Hindlimb muscle (tissue), 1 donor: ENCODE measurements at regions not wholly inside any gene's neighbourhood (a gene's known extent, or its start where the extent isn't known, plus 50 kb on each side); places are given as distances from the start of the nearest gene placed in this dataset.

Source experiments
- DNase-seq: peaks from one replicate; pipeline ENCODE4 v3.0.0-alpha.2; 2013

DNA sequence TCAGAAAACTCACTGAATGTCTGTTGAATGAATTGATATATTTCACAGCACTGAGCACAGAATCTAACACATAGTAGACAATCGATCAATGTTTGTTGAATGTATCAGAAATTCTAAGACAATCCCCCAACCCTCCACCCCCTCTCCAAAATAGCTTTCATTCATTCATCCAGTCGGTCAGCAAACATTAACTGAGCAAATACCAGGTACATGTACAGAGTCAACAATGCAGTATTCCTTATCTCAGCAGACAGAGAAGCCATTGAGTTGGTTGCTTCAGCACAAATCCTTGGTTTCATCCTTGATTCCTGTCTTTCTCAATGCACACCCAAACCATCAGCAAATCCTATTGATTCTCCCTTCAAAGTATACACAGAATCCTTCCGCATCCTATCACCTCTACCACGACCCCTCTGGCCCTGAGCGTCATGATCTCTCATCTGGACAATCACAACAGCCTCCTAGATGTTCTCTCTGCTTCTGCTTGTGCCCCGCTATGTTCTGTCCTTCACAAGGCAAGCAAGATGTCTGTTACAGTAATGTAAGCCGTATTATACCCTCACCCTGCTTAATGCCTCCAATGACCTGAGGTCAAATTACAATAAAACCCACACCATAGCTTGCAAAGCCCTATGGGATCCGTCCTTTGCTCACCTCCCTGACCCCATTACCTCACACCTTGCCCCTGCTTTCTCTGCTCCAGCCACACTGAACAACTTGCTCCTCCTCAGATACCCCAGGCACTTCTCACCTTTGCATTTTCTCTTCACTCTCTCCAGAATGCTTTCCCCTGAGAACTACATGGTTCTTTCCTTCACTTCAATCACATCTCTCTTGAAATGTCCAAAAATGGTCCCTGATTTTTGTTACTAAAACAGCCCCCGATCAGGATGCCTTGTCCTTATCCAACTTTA lies 738.1 kb upstream of the TBX3 start:
- no peak for DNase-seq

DNA sequence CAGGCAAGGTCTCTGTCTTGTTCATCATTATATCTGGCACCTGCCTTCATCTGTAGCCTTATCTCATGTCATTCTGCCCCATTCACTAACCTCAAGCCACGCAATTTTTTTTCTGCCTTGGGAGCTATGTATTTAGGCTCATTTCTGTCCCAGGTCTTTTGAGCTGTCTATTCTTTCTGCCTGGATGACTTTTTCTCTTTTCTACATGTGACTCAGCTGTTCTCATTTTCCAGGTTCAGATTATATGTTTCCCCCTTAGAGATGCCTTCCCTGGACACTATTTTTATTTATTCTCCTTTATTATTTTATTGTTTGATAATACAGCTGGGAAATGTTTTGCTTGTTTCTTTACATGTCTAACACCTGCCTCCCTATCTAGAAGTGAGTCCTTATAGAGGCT lies 737.4 kb upstream of the TBX3 start:
- DNase-seq = no peak

- no peak for DNase-seq
These were observed 735.2 kb upstream of the TBX3 start for GRCh38 chr12:115419145-115419646.

DNA sequence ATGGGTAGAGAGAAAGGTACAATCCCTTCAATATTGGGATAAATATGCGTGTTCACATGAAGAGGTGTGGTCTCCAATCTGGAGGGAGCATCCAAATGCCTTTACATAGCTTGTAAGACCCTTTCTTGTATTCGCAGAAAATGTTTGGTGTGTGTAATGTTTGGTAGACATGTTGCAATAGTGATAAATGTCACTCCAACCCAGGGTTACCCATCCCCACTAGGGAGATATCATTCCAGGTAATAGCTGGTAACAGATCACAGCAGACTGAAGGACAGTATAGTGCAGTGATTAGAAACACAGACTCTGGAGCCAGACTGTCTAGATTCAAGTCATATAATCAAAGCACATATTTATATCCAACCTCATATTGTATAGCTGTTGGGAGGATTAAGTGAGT lies 733.6 kb upstream of the TBX3 start:
- no peak for DNase-seq

DNA sequence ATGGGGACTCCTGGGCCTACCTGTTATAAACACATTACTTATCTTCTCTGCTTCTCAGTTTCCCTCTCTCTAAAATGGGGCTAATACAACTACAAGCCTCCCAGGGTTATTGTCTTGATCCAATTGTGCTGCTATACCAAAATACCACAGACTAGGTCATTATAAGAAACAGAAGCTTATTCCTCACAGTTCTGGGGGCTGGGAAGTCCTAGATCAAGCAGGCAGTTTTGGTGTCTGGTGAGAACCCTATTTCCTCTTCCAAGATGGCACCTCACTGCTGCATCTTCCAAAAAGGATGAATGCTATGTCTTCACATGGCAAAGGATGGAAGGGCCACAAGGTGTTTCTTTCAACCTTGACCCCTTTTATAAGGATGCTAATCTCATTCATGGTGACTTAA lies 732.9 kb upstream of the TBX3 start:
- DNase-seq = no peak

- DNase-seq = no peak
These were observed 729.7 kb upstream of the TBX3 start for GRCh38 chr12:115413626-115414025.

DNA sequence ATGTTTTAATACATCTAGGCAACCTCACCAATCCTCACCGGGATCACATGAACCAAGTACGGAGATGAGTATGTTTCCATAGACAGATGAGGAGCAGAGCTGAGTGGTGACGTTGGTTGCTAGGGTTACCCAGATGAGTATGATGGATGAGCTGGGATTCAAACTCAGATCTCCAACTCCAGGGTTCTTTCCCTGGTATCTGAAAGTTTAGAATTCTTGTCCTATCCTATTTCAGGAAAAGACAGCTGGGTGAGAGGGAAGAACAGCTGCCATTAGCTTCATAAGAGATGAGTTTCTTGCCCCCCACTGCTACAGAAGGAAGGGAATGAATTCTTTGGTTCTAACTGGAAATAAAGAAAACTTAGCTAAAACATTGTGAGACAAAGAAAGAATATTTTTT lies 728.9 kb upstream of the TBX3 start:
- no peak for DNase-seq

- DNase-seq = no peak
These were observed 727.1 kb upstream of the TBX3 start for GRCh38 chr12:115411121-115411520.

GRCh38 chr12:115408642-115409041 lies 724.7 kb upstream of the TBX3 start:
- no peak for DNase-seq

DNA sequence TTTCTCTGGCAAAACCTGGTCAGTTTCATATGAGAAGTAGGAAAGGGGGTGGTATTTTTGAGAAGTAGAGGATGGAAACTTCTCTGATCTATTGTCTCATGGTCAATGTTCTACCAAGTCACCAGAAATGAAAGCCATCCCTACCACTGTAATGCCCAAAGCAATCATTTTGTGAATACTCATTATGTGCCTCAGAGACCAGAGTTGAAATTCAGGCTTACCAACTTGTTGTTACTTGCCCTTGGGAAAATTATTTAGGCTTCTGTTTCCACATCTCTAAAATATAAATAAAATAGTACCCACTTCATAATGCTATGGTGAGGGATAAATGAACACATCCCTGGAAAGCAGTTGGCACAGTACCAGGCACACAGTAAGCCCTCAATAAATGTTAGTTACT lies 723.7 kb upstream of the TBX3 start:
- DNase-seq = no peak

DNA sequence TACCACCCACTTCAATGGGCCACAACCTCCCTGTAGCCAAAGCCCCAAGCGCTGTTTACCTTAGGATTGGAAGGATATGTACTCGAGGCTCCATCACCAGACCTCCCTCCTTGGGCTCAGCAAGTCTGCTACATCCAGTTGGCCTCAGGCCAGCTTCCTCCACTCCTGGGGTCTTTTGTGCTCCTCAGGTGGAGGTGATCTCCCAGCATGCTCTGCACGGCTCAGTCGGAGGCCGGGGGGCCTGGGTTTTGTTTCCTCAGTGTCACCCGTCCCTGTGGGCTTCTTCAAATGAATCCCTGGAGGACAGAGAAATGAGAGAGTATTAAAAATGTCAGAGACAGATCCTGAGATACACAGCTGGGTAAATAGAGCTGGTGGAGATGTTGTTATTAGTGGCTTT lies 723.1 kb upstream of the TBX3 start:
- no peak for DNase-seq

DNA sequence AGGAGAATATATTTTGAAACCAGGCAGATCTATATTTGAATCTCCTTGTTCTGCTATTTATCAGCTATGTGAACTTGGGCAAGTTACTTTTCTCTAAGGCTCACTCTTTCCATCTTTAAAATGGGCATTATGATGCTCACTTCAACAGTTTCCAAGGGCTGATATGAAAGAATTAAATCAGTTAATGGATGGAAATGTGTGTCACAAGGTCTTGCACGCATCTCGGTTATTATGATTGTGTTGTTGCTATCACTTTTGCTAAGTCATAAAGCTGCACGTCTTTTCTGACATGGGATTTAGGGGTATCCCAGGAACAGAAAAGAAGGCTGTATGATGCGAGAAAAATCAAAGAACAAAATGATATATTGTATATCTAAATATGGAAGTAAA lies 721.5 kb upstream of the TBX3 start:
- no peak for DNase-seq

DNA sequence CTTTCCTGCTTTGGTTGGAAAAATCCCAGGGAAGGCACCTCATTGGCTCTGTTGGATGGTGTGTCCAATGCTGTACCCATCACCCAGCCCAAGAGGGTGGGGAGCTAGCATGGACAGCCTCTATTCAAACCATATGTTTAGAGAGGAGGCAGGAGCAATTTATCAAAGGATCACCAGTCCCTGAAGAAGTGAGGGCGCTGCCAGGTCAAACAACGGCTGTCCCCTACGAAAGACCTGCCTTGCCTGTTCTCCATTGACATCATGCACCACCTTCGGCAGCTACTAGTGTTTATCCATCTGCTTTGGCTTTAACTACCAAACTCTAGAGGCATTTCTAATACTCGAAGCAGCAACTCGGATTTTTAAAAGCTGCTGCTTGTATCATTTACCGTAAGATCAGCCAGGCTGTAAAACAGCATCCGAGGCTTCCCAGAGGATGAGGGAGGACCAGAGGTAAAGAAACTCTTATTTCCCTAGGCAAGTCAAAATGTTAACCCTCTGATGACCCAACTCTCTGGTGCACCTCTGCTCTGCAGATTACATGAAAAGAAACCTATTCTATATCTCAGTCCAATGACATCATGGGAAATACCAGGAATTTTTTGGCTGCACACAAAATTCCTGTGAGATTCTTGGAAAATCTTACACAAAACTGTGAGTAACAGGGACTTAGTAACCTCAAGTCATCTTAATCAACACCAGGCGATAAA lies 720.9 kb upstream of the TBX3 start:
- peak; percentile 53 for DNase-seq

DNA sequence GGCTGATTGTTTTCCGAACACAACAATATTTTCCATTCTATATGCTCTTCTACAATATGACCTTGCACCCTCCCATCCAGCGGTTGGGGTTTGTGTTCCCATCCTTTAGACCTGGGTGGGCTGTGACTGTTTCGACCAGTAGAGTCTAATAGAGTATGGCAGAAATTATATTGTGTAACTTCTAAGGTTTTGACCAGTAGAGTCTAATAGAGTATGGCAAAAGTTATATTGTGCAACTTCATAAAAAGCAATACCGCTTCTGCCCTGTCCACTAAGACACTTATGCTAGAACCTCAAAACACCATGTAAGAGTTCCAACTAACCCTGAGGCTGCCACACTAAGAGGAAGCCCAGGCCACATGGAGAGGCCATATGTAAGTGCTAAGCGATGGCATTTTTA lies 719.7 kb upstream of the TBX3 start:
- no peak for DNase-seq

DNA sequence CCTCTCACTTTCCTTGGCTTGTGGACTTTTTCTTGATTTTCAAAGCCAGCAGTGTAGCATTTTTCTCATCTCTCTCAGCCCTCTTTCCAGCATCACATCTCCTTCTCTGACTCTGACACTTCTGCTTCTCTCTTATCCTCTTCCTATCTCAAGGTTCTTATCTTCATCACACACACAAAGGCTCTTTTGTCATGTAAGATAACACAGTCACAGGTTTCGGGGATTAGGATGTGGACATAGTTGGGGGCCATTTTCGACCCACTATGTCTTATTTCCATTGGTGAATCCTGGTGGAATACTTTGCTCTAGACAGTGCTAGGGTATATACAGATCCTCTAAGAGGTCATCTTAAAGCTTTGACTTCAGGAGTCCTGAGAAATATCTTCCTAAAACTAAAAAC lies 719.3 kb upstream of the TBX3 start:
- no peak for DNase-seq

DNA sequence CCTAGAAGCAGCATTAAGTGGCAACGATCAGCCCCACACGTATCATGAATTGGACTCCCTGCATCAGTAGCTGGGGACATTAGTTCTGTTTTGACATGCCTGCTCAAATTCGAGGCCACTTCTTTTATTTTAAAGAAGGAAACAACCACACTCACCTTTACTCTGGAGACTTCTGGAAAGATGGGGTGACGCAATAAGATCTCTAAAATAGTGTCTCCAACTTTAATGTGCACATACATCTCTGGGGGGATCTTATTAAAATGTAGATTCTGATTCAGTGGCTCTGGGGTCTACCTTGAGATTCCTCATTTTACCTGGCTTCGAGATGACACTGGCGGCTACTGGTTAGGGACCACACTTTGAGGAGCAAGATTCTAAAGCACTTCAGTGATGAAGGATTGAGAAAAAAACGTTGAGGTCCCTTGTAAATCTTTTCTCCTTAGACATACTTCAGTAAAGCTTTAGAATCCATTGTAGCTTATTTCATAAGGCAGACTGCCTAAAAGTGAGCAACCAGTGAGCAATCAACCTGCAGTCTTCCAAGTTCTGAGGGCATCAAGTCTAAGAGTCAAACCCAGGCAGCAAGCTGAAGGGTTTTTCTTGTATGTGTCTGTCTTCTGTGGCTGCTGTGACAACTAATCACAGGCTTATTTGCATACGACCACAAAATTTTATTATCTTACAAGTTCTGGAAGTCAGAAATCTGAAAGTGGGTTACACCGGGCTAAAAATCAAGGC lies 718.6 kb upstream of the TBX3 start:
- no peak for DNase-seq

- no peak for DNase-seq
These were observed 717.8 kb upstream of the TBX3 start for GRCh38 chr12:115401761-115402160.

DNA sequence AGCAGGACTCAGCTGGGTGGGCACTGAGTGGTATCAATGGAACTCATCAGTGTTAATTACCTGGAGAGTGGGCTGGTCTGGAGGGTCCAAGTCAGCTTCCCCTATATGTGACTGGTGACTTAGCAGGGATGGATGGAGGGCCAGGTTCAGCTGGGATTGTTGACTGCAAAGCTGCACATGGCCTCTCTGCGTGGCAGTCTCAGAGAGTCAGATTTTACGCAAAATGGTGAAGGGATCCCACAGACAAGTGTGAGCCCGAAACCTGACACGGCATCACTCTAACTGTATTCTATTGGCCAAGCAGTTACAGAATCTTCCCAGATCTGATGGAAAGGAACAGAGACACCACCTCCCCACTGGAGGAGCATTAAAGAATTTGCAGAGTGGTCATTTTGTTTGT lies 716.0 kb upstream of the TBX3 start:
- no peak for DNase-seq

DNA sequence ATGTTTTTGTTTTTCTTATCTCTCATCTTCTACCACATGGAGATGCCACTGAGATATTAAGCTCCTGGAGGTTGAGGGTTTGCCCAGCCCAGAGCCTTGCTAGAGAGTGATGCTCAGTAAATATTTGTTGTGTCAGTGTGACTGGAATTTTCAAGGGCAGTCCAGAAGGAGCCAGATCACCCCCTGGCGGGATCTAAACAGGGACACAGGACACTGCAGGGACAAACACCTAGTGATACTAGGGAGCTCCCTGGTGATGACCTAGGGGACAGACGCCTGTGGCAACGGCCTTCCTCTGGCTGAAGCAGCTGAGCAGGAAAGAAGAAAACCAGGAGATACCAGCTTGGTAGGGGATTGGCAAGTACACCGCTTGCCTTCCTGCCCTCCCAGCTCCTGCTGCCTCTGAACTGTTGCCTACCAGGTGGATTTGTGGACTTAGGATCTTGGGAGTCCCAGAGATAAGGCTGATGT lies 714.4 kb upstream of the TBX3 start:
- no peak for DNase-seq

- no peak for DNase-seq
These were observed 712.6 kb upstream of the TBX3 start for GRCh38 chr12:115396567-115396966.

- DNase-seq = no peak
These were observed 710.7 kb upstream of the TBX3 start for GRCh38 chr12:115394496-115395220.

DNA sequence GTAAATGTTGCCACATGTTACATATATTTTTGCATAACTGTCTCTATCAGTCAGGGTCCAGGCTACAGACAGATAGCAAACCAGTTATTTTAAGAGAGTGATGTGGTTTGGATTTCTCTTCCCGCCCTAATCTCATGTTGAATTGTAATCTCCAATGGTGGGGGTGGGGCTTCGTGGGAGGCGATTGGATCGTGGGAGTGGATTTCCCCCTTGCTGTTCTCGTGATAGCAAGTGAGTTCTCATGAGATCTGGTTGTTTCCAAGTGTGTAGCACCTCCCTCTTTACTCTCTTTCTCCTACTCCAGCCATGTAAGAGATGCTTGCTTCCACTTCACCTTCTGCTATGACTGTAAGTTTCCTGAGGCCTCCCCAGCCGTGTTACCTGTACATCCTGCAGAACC lies 704.2 kb upstream of the TBX3 start:
- no peak for DNase-seq
